Neural cell (in vitro differentiated cells): ENCODE measurements at regions not wholly inside any gene's neighbourhood (a gene's known extent, or its start where the extent isn't known, plus 50 kb on each side); places are given as distances from the start of the nearest gene placed in this dataset.

Source experiments
- CTCF ChIP-seq: fragments of 450-650 bp; IDR thresholded peaks from 2 replicates; pipeline ENCODE4 v1.5.1; 2014; ENCODE audit warnings: antibody characterized with exemption, mild to moderate bottlenecking, moderate library complexity; ENCODE audit not compliant: poor library complexity, severe bottlenecking
- EP300 ChIP-seq: fragments of 450-650 bp; conservative IDR thresholded peaks from 2 replicates; pipeline ENCODE4 v1.6.1; 2014; ENCODE audit warnings: antibody characterized with exemption, mild to moderate bottlenecking, moderate library complexity; ENCODE audit not compliant: poor library complexity, severe bottlenecking
- EZH2 ChIP-seq: fragments of 200-600, 300-800 bp; shearing (Covaris generic), sonication (generic); IDR thresholded peaks from 2 replicates; pipeline ENCODE4 v1.6.1; 2014; ENCODE audit warnings: antibody characterized with exemption, low read length, borderline replicate concordance, mild to moderate bottlenecking; ENCODE audit not compliant: insufficient read depth, poor library complexity, severe bottlenecking
- MXI1 ChIP-seq: fragments of 450-650 bp; conservative IDR thresholded peaks from 2 replicates; pipeline ENCODE4 v1.6.1; 2014; ENCODE audit warnings: antibody characterized with exemption, mild to moderate bottlenecking; ENCODE audit not compliant: poor library complexity, severe bottlenecking
- POLR2AphosphoS5 ChIP-seq: IDR thresholded peaks from 2 replicates; pipeline ENCODE4 v1.6.1; 2012
- REST ChIP-seq: IDR thresholded peaks from 2 replicates; pipeline ENCODE4 v1.6.1; 2012; ENCODE audit warnings: borderline replicate concordance
- SMC3 ChIP-seq: fragments of 450-650 bp; conservative IDR thresholded peaks from 2 replicates; pipeline ENCODE4 v1.6.1; 2014; ENCODE audit warnings: antibody characterized with exemption, mild to moderate bottlenecking, moderate library complexity; ENCODE audit not compliant: poor library complexity
- TAF1 ChIP-seq: IDR thresholded peaks from 2 replicates; pipeline ENCODE4 v1.6.1; 2012; ENCODE audit warnings: low read depth

DNA sequence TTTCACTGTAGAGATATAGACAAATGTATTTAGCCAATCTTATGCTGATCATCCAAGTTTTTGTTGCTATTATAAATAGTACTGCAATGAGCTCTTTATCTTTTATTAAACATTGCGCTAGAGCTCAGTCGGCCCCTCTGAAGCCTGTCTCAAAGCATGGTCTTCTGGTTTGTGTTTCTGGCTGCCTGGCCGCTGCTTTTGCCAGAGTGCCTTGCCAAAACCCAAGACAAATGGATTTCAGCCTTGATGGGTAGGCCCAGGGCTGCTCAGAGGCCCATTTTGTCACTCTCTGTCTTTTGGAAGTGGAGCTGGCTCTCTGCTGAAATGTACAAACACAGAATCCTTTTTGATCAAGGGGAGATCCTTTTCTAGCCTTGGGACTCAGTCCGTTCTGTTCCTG is 102.9 kb upstream of the KCNG1 start:
- no peak for TF ChIP-seq CTCF
- TF ChIP-seq POLR2AphosphoS5, result no peak
- no peak for TF ChIP-seq EP300
- TF ChIP-seq MXI1, result no peak
- TF ChIP-seq EZH2, result no peak
- TF ChIP-seq TAF1, result no peak
- no peak for TF ChIP-seq SMC3
- TF ChIP-seq REST, result no peak
